PFSK-1 (cell line): ENCODE measurements at regions not wholly inside any gene's neighbourhood (a gene's known extent, or its start where the extent isn't known, plus 50 kb on each side); places are given as distances from the start of the nearest gene placed in this dataset.

Source experiments
- FOXP2 ChIP-seq: optimal IDR thresholded peaks from 2 replicates; pipeline ENCODE3; 2011; ENCODE audit warnings: borderline replicate concordance, control low read depth, inconsistent platforms; ENCODE audit not compliant: insufficient read depth; ENCODE audit errors: extremely low read length, extremely low read depth
- POLR2AphosphoS5 ChIP-seq: IDR thresholded peaks from 2 replicates; pipeline ENCODE4 v1.6.1; 2012; ENCODE audit warnings: low read depth, mild to moderate bottlenecking, control low read depth, low read length, moderate library complexity
- SIN3A ChIP-seq: IDR thresholded peaks from 2 replicates; pipeline ENCODE4 v1.6.1; 2012; ENCODE audit warnings: mild to moderate bottlenecking, low read length, moderate library complexity, borderline replicate concordance; ENCODE audit not compliant: insufficient read depth
- TAF1 ChIP-seq: IDR thresholded peaks from 2 replicates; pipeline ENCODE4 v1.6.1; 2012; ENCODE audit warnings: low read length, control low read depth, borderline replicate concordance; ENCODE audit not compliant: insufficient read depth
- TF ChIP-seq, protein P1 (sequence below), 2 experiments: IDR thresholded peaks; 2 replicates each; pipeline versions ENCODE4 v1.6.1 to v1.8.0; 2011 to 2012; ENCODE audit warnings: low read depth in 2 of 2, low read length in 2 of 2, control low read depth in 1 of 2, inconsistent platforms in 1 of 2, mild to moderate bottlenecking in 1 of 2, moderate library complexity in 1 of 2; ENCODE audit not compliant: insufficient read depth in 1 of 2

- TF ChIP-seq SIN3A = no peak
- no peak for TF ChIP-seq POLR2AphosphoS5
- TF ChIP-seq FOXP2 = no peak
- TF ChIP-seq, protein P1, sequence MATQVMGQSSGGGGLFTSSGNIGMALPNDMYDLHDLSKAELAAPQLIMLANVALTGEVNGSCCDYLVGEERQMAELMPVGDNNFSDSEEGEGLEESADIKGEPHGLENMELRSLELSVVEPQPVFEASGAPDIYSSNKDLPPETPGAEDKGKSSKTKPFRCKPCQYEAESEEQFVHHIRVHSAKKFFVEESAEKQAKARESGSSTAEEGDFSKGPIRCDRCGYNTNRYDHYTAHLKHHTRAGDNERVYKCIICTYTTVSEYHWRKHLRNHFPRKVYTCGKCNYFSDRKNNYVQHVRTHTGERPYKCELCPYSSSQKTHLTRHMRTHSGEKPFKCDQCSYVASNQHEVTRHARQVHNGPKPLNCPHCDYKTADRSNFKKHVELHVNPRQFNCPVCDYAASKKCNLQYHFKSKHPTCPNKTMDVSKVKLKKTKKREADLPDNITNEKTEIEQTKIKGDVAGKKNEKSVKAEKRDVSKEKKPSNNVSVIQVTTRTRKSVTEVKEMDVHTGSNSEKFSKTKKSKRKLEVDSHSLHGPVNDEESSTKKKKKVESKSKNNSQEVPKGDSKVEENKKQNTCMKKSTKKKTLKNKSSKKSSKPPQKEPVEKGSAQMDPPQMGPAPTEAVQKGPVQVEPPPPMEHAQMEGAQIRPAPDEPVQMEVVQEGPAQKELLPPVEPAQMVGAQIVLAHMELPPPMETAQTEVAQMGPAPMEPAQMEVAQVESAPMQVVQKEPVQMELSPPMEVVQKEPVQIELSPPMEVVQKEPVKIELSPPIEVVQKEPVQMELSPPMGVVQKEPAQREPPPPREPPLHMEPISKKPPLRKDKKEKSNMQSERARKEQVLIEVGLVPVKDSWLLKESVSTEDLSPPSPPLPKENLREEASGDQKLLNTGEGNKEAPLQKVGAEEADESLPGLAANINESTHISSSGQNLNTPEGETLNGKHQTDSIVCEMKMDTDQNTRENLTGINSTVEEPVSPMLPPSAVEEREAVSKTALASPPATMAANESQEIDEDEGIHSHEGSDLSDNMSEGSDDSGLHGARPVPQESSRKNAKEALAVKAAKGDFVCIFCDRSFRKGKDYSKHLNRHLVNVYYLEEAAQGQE (IDR thresholded peaks at IDR 0.05; ENCODE audit: insufficient read depth in 1 of 2, low read depth in 2 of 2, low read length in 2 of 2) = no peak
- TF ChIP-seq TAF1 = no peak
These were observed 143.6 kb upstream of the KIF5B start for GRCh38 chr10:32199714-32200394.

GRCh38 chr10:32197423-32197822, 141.2 kb upstream of the KIF5B start:
- TF ChIP-seq, protein P1 (IDR thresholded peaks at IDR 0.05; ENCODE audit: insufficient read depth in 1 of 2, low read depth in 2 of 2, low read length in 2 of 2) = no peak
- TF ChIP-seq FOXP2 (no peak), TAF1 (no peak), POLR2AphosphoS5 (no peak), SIN3A (no peak)

- no peak for TF ChIP-seq FOXP2
- no peak for TF ChIP-seq TAF1
- no peak for TF ChIP-seq SIN3A
- TF ChIP-seq, protein P1 (IDR thresholded peaks at IDR 0.05; ENCODE audit: insufficient read depth in 1 of 2, low read depth in 2 of 2, low read length in 2 of 2) = no peak
- no peak for TF ChIP-seq POLR2AphosphoS5
These were observed 134.8 kb upstream of the KIF5B start for GRCh38 chr10:32190890-32191491.

DNA sequence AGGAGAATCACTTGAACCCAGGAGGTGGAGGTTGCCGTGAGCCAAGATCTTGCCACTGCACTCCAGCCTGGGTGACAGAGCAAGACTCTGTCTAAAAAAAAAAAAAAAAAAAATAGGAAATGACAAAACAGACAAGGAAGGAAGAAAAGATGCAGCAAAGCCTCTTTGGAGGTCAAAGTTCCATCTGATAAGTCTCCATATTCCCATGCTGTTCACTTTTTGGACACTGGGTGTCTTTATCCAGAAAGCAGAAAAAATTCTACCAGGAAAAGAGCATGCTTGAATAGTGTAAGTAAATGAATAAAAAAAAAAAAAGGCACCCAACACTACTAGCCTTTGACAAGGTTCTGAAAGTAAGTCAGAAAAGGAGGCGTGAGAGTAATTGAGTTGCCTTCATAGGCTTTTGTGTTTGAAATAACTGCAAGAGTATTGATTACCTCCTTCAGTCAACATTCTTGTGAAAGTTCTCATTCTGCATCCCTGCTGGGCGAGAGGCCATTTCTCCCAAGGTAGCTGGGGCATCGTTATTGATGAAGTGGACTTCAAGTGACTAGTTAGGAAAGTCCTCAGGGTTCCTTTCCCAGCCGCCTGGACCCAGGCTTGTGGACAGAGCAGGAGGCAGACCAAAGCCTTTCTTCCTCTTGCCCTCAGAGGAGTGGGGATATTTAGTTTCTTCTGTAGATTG, 133.3 kb upstream of the KIF5B start:
- no peak for TF ChIP-seq POLR2AphosphoS5
- TF ChIP-seq SIN3A = no peak
- TF ChIP-seq TAF1 = no peak
- no peak for TF ChIP-seq FOXP2
- TF ChIP-seq, protein P1 (IDR thresholded peaks at IDR 0.05; ENCODE audit: insufficient read depth in 1 of 2, low read depth in 2 of 2, low read length in 2 of 2) = no peak
